NB4 (cell line): ENCODE measurements at regions not wholly inside any gene's neighbourhood (a gene's known extent, or its start where the extent isn't known, plus 50 kb on each side); places are given as distances from the start of the nearest gene placed in this dataset.

ENCODE experiments used
- CTCF ChIP-seq: IDR thresholded peaks from one replicate; pipeline ENCODE4 v1.5.1; 2012; ENCODE audit warnings: low read depth, low read length
- POLR2A ChIP-seq: IDR thresholded peaks from 2 replicates; pipeline ENCODE4 v1.6.1; 2011; ENCODE audit warnings: mild to moderate bottlenecking; ENCODE audit not compliant: insufficient read length; ENCODE audit errors: extremely low read depth

- no peak for TF ChIP-seq CTCF
- TF ChIP-seq POLR2A, result no peak
Observed at GRCh38 chr11:80293293-80293692, 852.5 kb upstream of the TENM4 start.
